ENCODE measurements at regions not wholly inside any gene's neighbourhood (a gene's known extent, or its start where the extent isn't known, plus 50 kb on each side); places are given as distances from the start of the nearest gene placed in this dataset.

DNA sequence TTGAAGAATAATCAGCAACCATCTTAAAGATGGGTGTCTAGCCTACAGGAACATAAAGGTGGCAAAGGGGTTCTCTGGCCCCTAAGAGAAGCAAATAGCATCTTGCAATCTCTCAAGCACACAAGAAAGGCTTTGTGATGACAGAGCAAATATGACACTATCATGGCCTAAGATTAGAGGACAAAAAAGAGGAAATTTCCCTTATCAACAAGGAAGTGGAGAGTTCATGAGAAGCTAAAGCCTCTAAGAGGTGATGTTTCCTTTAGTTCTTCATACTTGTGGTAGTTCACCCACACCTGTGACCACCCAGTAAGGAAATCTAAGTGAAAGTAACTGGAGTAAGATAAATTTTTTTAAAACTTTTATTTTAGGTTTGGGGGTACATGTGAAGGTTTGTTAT is 88.4 kb downstream of the OLIG3 start:
- TF ChIP-seq, protein P1, sequence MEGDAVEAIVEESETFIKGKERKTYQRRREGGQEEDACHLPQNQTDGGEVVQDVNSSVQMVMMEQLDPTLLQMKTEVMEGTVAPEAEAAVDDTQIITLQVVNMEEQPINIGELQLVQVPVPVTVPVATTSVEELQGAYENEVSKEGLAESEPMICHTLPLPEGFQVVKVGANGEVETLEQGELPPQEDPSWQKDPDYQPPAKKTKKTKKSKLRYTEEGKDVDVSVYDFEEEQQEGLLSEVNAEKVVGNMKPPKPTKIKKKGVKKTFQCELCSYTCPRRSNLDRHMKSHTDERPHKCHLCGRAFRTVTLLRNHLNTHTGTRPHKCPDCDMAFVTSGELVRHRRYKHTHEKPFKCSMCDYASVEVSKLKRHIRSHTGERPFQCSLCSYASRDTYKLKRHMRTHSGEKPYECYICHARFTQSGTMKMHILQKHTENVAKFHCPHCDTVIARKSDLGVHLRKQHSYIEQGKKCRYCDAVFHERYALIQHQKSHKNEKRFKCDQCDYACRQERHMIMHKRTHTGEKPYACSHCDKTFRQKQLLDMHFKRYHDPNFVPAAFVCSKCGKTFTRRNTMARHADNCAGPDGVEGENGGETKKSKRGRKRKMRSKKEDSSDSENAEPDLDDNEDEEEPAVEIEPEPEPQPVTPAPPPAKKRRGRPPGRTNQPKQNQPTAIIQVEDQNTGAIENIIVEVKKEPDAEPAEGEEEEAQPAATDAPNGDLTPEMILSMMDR (conservative IDR thresholded peaks at IDR 0.05), result no peak
- no peak for TF ChIP-seq EZH2 (IDR thresholded peaks at IDR 0.05; ENCODE audit: low read depth)
